ENCODE measurements at regions not wholly inside any gene's neighbourhood (a gene's known extent, or its start where the extent isn't known, plus 50 kb on each side); places are given as distances from the start of the nearest gene placed in this dataset.

- TF ChIP-seq MAX (CRISPR knock-in tag; IDR thresholded peaks at IDR 0.05): no peak
- no peak for TF ChIP-seq RELA (CRISPR knock-in tag; IDR thresholded peaks at IDR 0.05; ENCODE audit: borderline replicate concordance)
- no peak for TF ChIP-seq FOXK1 (CRISPR knock-in tag; IDR thresholded peaks at IDR 0.05)
- TF ChIP-seq EMX1 (CRISPR knock-in tag; IDR thresholded peaks at IDR 0.05): no peak
- TF ChIP-seq HMGXB4 (CRISPR knock-in tag; IDR thresholded peaks at IDR 0.05): no peak
- TF ChIP-seq CTCF (IDR thresholded peaks at IDR 0.05): no peak
- TF ChIP-seq HMGA2 (CRISPR knock-in tag; IDR thresholded peaks at IDR 0.05): no peak
Observed at GRCh38 chrX:107502316-107502715, 52.9 kb downstream of the FRMPD3 start.

Measured in WTC11 (cell line).